GM19239 (cell line): ENCODE measurements at regions not wholly inside any gene's neighbourhood (a gene's known extent, or its start where the extent isn't known, plus 50 kb on each side); places are given as distances from the start of the nearest gene placed in this dataset.
"Not testable (repeated sequence)": the region's sequence is repeated elsewhere in the genome, so short reads cannot be mapped to it uniquely, and the experiment has no call there.

ENCODE experiments used
- DNase-seq: peaks from one replicate; pipeline ENCODE4 v3.0.0; 2011; ENCODE audit warnings: low spot score; ENCODE audit not compliant: insufficient read length
- FAIRE-seq: peaks from 2 replicates; lab custom pipeline; 2011; peaks lifted over from hg19 to GRCh38; lab: Jason Lieb, UNC

DNA sequence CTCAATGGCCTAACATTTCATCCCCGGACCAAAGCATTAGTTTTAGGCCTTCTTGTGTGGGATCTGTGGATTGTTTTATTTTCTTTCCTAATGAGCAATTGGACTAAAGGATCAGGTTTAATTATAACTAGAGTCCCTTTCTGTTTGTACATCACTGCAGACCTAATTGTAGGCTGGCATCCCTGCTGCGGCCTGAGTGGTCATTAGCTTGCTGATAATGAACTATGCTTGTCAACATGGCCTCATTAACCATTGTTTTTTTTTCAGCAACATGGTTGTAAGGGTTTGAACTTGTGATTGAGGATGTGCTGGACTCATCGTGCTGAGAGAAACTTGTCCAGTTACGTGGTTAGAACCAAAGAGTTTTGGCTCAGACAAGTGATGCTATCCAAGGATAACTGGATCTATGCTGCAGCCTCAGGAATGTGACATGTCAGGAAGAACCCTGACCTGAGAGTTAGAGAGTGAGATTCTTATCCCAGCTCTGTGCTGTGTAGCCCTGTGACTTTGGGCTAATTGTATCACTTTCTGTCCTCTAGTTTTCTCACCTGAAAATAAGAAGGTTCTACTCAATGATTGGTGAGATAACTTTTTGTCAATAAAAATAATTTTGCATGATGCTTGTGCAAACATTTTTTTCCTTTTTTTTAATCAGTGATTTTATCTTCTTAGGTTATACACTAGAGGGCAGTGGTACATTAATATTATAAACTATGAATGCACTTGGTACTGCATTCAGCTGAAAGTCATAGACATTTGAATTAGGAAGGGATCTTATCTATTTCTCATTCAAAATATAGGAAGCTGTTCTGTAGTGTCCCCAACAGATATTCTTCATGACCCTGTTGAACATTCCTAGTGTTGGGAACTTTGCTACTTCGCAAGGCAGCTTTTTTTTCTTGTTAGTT, 140.9 kb downstream of the RNF144B start:
- DNase-seq (no peak), FAIRE-seq (no peak)

- DNase-seq (no peak), FAIRE-seq (no peak)
Observed at GRCh38 chr6:18530201-18530600, 143.1 kb downstream of the RNF144B start.

GRCh38 chr6:18532139-18532538, 145.0 kb downstream of the RNF144B start:
- FAIRE-seq, result no peak
- no peak for DNase-seq

DNA sequence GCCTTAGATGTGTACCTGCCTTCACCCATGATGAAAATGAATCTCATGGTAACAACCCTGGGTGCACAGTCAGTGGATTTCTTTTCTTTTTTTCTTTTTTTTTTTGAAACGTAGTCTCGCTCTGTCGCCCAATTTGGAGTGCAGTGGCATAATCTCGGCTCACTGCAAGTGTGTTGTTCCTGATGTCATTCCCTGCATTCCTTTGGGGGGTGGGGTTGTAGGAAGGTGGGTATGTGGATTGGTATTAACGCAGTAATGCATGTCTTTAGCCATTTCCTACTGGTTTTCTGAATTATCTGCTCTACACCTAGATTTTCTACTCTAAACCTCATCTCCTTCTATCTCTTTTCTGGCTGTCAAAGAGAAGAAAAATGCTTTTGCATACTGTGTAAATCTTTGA, 146.6 kb downstream of the RNF144B start:
- DNase-seq, result no peak
- FAIRE-seq, result no peak

DNA sequence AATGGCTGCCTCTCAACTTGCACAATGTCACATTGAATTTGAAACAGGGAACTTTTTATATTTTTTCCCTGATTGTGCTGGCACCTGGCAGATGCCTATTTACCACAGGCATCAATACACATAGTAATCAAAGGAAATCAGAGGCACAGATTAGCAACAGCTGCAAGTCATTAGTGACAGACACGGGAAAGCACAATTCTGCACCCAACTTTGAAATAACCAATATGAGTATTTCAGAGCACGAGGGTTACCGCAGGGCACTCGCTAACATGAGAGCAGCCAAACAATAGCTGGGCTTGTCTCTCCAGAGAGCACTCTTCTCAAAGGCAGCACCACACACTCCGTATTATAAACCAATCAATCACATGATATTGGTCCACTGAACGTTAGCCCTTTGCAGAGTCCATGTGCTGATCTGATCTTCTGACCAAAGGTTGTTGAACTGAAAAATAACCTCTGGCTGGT, 149.5 kb downstream of the RNF144B start:
- FAIRE-seq (no peak), DNase-seq (no peak)

GRCh38 chr6:18538315-18538714, 151.2 kb downstream of the RNF144B start:
- DNase-seq (no peak), FAIRE-seq (no peak)

- no peak for FAIRE-seq
Observed at GRCh38 chr6:18543051-18543450, 155.9 kb downstream of the RNF144B start.

GRCh38 chr6:18545142-18545541, 158.0 kb downstream of the RNF144B start:
- not testable (repeated sequence) for FAIRE-seq, DNase-seq

More at GRCh38 chr6:18543051-18543450, 155.9 kb downstream of the RNF144B start:
- no peak for DNase-seq

GRCh38 chr6:18545726-18546125, 158.6 kb downstream of the RNF144B start:
- FAIRE-seq (no peak), DNase-seq (no peak)

DNA sequence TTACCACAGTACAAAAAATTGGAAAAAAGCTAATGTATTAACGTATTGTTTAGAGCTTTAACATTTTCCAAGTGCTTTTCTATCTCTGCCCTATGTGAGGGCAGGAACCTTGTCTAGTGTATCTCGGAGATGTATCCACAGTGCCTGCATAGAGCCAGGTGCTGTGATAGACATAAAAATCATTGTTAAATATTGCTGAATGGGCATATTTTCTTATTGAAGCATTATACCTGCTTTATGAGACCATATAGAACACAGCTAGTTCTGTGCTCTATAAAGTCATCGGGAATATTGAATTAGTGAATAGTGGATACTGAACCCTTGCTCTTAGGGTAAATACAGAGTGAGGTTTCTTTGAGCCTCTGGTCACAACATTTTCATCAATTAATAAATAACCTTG, 163.0 kb downstream of the RNF144B start:
- no peak for FAIRE-seq

GRCh38 chr6:18551228-18551627, 164.1 kb downstream of the RNF144B start:
- DNase-seq, result no peak
- FAIRE-seq, result no peak

More for the DNA sequence above, 163.0 kb downstream of the RNF144B start:
- no peak for DNase-seq

GRCh38 chr6:18555750-18556149, 168.6 kb downstream of the RNF144B start:
- DNase-seq, result no peak
- no peak for FAIRE-seq

DNA sequence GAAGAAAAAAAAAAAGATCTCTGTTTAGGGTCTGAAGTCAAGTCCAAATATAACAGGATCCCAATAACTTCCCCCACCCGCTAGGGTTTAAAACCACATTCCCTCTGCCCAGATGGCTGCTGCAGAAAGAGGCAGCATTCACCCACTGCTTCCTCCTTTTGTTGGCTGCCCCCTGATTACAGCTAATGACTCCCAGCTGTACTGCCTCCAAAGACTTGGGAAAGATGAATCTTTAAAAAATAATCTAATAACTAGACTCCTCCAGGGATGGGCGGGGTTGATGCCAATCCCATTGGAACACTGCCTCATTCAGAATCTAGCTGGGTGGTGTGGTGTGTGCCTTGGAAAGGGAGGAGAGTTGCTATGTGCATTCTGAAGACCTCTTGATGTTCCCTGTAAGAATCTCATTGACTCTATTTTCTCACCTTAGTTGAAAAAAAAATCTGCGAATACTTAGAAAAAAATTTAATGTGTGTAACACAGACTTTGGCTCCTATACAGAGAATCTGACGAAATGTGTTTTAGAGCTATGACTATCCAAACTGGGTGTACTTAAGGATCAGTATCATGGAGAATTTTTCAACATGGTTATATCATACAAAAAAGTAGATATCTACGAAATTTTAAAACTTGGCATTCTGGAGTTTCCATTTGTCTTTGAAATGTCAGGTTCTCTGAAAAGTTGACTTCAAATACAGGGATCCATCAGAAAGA, 174.0 kb downstream of the RNF144B start:
- DNase-seq, result no peak
- no peak for FAIRE-seq

GRCh38 chr6:18562726-18563125, 175.6 kb downstream of the RNF144B start:
- no peak for FAIRE-seq
- no peak for DNase-seq

- no peak for FAIRE-seq
- no peak for DNase-seq
Observed at GRCh38 chr6:18564775-18565174, 177.6 kb downstream of the RNF144B start.

- no peak for FAIRE-seq
- no peak for DNase-seq
Observed at GRCh38 chr6:18565231-18565630, 178.1 kb downstream of the RNF144B start.

DNA sequence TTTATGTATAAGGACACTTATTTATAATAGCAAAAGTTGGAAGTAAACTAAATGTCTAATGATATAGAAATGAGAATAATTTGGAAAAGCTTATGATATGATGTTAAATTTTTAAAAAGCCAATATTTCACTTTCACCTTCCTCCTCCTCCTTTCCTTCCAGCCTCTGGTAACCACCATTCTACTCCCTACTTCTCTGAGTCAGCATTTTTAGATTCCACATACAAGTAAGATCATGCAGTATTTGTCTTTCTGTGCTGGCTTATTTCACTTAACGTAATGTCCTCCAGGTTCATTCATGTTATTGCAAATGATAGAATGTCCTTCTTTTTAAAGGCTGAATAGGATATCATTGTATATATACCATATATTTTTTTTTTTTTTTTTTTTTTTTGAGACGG, 180.2 kb downstream of the RNF144B start:
- FAIRE-seq (no peak), DNase-seq (no peak)

DNA sequence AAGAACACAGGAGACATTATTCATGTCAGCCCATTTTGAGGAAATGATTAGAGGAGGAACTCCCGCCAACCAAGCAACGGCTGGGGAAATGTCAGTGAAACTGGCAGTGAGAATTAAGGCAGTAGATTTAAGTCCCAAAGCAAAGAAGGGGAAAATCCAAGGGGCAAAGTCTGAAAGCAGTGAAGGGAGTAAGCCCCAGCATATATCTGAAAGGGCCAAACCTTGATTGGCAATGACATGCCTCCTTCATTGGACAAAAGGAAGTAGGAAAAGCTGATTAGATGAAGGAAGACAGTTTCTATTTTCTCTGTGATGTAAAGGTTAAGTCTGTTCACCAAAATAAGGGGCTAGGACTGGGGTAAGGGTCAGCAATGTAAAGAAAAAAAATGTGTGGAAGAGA, 190.3 kb downstream of the RNF144B start:
- DNase-seq (no peak), FAIRE-seq (no peak)

- DNase-seq (no peak), FAIRE-seq (no peak)
Observed at GRCh38 chr6:18579166-18579565, 192.0 kb downstream of the RNF144B start.

DNA sequence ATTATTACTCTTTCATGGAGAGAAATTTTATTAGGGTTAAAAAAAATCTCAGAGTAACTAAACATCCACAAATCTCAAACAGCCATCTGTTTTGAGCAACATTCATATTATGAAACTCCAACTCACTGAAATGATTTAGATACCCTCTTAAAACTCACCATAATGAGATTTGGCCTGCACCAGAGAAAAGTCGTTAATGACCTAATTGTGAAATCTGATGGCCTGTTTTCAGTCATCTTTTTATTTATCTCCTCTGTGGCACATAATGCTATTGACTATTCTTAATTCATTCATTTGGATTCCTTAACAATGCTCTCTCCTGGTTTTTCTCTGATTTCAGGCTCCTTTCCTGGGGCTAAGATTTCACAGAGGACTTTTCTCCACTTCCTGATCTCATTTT, 192.7 kb downstream of the RNF144B start:
- DNase-seq (no peak), FAIRE-seq (no peak)

DNA sequence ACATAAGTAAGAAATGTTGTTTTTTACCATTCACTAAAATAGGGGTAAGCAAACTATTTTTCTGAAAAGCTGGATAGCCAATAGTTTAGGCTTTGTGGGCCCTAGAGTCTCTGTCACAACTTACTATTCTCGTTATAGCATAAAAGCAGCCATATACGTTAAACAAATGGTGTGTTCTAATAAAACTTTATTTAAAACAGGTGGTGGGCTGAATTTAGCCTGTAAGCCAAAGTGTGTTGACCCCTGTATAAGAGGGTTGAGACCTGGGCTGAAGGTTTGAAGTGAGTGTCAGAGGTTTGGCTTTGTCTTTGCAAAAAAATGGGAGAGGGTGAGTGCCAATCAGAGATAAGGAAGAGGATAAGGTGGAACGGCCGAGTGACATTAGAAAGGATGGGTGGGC, 197.2 kb downstream of the RNF144B start:
- FAIRE-seq, result no peak
- no peak for DNase-seq
